PC-3 (cell line): ENCODE measurements at regions not wholly inside any gene's neighbourhood (a gene's known extent, or its start where the extent isn't known, plus 50 kb on each side); places are given as distances from the start of the nearest gene placed in this dataset.

Experiments
- CTCF ChIP-seq: fragments of 300-600 bp; sonication (generic); conservative IDR thresholded peaks from 2 replicates; pipeline ENCODE4 v1.5.1; 2017; ENCODE audit warnings: antibody characterized with exemption, low read depth, mild to moderate bottlenecking, low read length
- EZH2 ChIP-seq: fragments of 300-600 bp; sonication (generic); IDR thresholded peaks from one replicate; pipeline ENCODE4 v1.6.1; 2017; ENCODE audit warnings: antibody characterized with exemption, mild to moderate bottlenecking, low read length; ENCODE audit not compliant: unreplicated experiment

- TF ChIP-seq CTCF (no peak), EZH2 (no peak)
Measured at GRCh38 chr1:43056981-43057391, 98.3 kb upstream of the SLC2A1 start.
